HG02678 (cell line): ENCODE measurements at regions not wholly inside any gene's neighbourhood (a gene's known extent, or its start where the extent isn't known, plus 50 kb on each side); places are given as distances from the start of the nearest gene placed in this dataset.
"Not testable (repeated sequence)": the region's sequence is repeated elsewhere in the genome, so short reads cannot be mapped to it uniquely, and the experiment has no call there.

Experiments used
- ATAC-seq: cut with Tn5 transposase; IDR thresholded peaks from one replicate; pipeline ENCODE4 v1.9.1; 2021; ENCODE audit warnings: mild to moderate bottlenecking, moderate library complexity; ENCODE audit not compliant: unreplicated experiment

DNA sequence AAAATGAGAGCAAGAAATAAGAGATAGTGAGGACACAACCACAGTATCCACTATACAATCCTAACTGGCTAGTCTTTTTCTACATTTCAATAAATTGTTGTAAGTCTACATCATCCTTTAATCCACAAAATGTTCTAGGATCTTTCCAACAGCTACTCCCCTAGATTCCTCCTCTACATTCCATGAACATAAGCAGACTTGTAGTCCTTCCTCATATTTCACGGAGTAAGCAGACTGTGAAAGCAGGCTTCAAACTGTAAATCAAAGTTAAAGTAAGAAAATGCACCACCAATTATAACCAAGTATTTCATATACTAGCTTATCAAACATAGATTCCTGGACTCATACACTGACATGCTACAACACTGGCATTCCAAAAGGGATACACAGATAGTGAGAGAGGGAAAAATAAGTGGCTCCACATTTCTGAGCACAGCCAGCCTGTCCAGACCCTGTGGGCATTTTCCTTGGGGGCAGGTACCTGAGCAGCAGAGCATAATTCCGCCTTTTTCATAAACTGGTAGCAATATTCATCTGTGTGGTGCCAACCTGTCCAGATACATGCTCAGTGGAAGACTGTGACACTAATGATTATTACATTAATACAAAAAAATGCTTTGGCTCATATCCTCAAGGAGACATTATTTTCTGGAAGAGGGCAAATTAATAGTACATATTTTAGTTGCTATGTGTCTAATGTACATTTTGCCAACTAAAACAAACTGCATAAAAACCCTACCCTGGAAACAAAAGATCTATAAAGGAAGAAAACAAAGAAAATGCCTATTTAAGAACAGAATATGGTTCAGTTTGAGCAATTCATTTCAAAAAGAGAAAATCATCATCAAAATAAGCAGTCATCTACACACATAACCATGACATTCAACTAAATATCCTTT, 113.3 kb upstream of the FSCB start:
- no peak for ATAC-seq

- no peak for ATAC-seq
Measured at GRCh38 chr14:44616204-44616603, 109.1 kb upstream of the FSCB start.

- ATAC-seq = no peak
Measured at GRCh38 chr14:44613061-44613712, 106.1 kb upstream of the FSCB start.

DNA sequence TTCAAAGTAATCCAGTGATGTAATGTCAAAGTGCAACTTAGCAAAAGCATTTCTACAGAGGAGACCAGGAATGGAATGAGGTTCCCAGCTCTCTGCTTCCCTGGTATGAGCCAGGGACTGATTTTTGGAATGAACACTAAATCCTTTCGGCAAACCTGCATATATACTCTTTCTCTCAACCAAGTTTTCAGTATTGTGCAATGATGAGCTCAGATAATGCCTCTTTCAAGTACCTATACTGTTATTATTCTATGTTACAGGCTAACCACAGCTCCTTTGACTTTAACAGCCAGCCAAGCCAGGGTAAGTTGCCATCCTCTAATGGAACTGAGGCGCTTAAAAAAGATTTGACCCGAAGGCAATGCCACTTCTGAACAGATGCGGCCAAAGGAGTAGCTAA, 104.9 kb upstream of the FSCB start:
- no peak for ATAC-seq

GRCh38 chr14:44609876-44610510, 102.9 kb upstream of the FSCB start:
- ATAC-seq = no peak

GRCh38 chr14:44609201-44609600, 102.1 kb upstream of the FSCB start:
- ATAC-seq = no peak

GRCh38 chr14:44607701-44608100, 100.6 kb upstream of the FSCB start:
- ATAC-seq = no peak

DNA sequence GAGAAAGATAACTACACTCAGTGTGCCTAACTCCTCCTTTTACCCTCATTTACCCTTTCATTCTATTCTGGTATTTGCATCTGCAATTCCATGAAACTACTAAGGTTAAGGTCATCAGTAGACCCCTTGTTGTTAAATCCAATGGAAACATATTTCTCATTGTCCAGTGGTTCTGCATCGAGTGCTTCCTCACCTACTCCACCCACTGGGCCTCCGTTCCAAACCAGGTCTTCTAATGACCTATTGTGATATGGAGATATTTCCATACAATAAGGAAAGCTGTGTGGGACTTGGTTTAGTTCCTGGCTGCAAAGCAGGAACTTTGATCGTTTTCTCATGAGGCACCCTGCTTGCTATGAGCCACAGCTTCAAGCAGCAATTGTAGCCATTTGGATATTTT, 99.5 kb upstream of the FSCB start:
- ATAC-seq = no peak

DNA sequence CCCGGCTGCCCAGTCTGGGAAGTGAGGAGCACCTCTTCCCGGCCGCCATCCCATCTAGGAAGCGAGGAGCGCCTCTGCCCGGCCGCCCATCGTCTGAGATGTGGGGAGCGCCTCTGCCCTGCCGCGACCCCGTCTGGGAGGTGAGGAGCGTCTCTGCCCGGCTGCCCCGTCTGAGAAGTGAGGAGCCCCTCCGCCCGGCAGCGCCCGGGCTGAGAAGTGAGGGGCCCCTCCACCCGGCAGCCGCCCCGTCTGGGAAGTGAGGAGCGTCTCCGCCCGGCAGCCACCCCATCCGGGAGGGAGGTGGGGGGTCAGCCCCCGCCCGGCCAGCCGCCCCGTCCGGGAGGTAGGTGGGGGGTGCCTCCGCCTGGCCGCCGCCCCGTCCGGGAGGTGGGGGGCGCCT, 94.2 kb upstream of the FSCB start:
- ATAC-seq = not testable (repeated sequence)

- ATAC-seq = no peak
Measured at GRCh38 chr14:44589180-44589579, 82.1 kb upstream of the FSCB start.

DNA sequence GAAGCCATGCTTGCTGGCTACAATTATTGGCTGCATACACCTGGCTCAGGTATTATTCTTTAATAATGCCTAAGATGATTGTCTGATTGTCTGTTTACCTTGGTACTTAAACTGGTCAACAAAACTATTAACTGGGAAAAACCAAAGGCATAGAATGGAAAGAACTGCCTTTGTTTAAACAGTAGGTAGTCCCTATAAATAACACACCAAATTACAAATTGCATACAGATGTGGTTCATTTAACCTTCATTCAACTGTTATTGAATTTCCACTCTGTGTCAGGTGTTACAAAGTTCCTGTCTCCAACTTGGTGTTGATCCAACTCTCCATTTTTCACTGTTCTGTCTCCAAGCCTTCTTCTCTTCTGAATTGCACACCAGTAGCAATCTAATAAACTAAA, 79.8 kb upstream of the FSCB start:
- no peak for ATAC-seq

DNA sequence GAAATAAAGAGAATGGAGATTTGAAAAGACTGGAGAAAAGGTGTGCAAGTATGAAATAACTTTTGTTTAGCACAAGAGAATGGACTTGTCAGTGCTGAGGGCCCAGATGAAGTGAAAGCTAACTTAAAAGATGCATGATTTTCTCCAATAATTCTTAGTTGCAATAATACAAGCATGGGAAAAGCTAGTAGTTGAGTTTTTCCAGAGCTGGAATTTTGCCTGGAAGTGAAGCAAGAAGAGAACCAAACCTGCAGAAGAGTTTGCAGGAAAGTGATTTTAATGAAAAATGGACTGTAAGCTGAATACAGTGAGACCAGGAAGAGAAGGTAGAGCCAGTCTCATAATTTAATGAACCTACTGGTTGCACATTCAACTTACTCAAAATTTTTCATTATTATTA, 69.3 kb upstream of the FSCB start:
- ATAC-seq = no peak

GRCh38 chr14:44567997-44568396, 60.9 kb upstream of the FSCB start:
- ATAC-seq = no peak

DNA sequence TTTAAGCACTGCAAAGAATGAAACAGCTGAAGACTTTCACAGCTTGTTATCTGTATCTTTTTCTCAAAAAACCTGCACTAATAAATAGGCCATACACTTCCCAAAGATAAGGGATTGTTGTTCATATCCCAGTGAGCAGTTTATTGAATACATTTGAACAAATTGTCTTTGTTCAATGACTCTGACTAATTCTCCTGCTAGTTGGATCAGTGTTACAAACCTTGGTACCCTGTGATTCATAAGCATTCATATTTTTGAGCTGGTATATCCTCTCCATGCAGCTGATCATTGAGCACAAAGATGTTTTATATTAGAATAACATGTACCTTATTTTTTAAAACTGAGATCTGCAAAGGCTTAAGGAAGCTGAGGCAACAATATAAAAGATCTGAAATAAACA, 58.9 kb upstream of the FSCB start:
- ATAC-seq = no peak

DNA sequence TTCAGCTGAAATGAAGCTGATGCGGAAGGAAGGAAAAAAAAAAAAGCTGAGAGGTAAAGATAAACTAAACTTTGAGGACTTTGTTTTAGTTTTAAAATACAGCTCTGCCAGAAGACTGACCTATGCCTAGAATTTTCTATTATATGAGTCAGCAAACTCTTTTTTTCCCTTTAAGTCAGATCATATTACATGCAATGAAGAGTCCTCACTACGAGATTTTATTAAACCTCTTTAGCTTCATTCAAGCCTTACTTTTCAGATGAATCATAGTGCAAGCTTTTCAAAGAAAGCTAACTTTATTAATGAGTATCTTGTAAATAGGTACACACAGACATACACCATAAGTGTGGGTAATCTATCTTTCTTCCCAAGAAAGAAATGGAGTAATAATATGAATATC, 57.8 kb upstream of the FSCB start:
- no peak for ATAC-seq
